Endodermal cell (in vitro differentiated cells): ENCODE measurements at regions not wholly inside any gene's neighbourhood (a gene's known extent, or its start where the extent isn't known, plus 50 kb on each side); places are given as distances from the start of the nearest gene placed in this dataset.

Experiments
- DNase-seq: peaks from one replicate; pipeline ENCODE4 v3.0.0-alpha.2; 2017
- H3K27ac ChIP-seq: 2 replicates; pipeline ENCODE4 v1.5.1; 2013; ENCODE audit warnings: mild to moderate bottlenecking, low read depth, low read length, moderate library complexity
- H3K27me3 ChIP-seq: 2 replicates; pipeline ENCODE4 v1.6.1; 2013; ENCODE audit warnings: mild to moderate bottlenecking, low read length, moderate library complexity; ENCODE audit not compliant: insufficient read depth, control insufficient read depth, poor library complexity, severe bottlenecking
- H3K36me3 ChIP-seq: 2 replicates; pipeline ENCODE4 v1.7.0; 2013; ENCODE audit warnings: mild to moderate bottlenecking, low read length, moderate library complexity; ENCODE audit not compliant: control insufficient read depth, insufficient read depth
- H3K4me1 ChIP-seq: one replicate; pipeline ENCODE4 v1.7.0; 2013; ENCODE audit warnings: low read length; ENCODE audit not compliant: control insufficient read depth, insufficient read depth
- H3K4me3 ChIP-seq: 2 replicates; pipeline ENCODE4 v1.5.1; 2013; ENCODE audit warnings: mild to moderate bottlenecking, low read length, moderate library complexity
- H3K9ac ChIP-seq: 2 replicates; pipeline ENCODE4 v1.6.1; 2013; ENCODE audit warnings: mild to moderate bottlenecking, low read length, moderate library complexity; ENCODE audit not compliant: poor library complexity, severe bottlenecking; ENCODE audit errors: extremely low read depth
- H3K9me3 ChIP-seq: 2 replicates; pipeline ENCODE4 v1.6.1; 2013; ENCODE audit warnings: mild to moderate bottlenecking, low read length, moderate library complexity; ENCODE audit not compliant: control insufficient read depth
- H3K27ac Mint-ChIP-seq: 2 replicates; pipeline ENCODE4 v1.8.0; 2020; ENCODE audit warnings: mixed read lengths
- H3K27me3 Mint-ChIP-seq: 2 replicates; pipeline ENCODE4 v1.8.0; 2021; ENCODE audit warnings: mild to moderate bottlenecking, mixed read lengths; ENCODE audit not compliant: insufficient read depth
- H3K36me3 Mint-ChIP-seq: 2 replicates; pipeline ENCODE4 v1.8.0; 2020; ENCODE audit warnings: low read depth, mixed read lengths
- H3K4me1 Mint-ChIP-seq: 2 replicates; pipeline ENCODE4 v1.8.0; 2020; ENCODE audit warnings: mixed read lengths
- H3K4me3 Mint-ChIP-seq: 2 replicates; pipeline ENCODE4 v1.8.0; 2020; ENCODE audit warnings: mild to moderate bottlenecking, moderate library complexity, mixed read lengths
- H3K9me3 Mint-ChIP-seq: 2 replicates; pipeline ENCODE4 v1.8.0; 2020; ENCODE audit warnings: mild to moderate bottlenecking, mixed read lengths
- CTCF ChIP-seq: fragments of 200-600 bp; sonication (generic); conservative IDR thresholded peaks from 2 replicates; pipeline ENCODE4 v1.5.0; 2021; ENCODE audit warnings: antibody characterized with exemption, mild to moderate bottlenecking
- WGBS, 2 experiments: methylation state at CpG; one replicate each; pipeline versions ENCODE4 v1.1.5 to v1.1.7; 2013; ENCODE audit warnings: missing lambda C conversion rate in 2 of 2, mixed read lengths in 1 of 2; ENCODE audit not compliant: insufficient coverage in 1 of 2, insufficient read length in 1 of 2; 5-methylcytosine and 5-hydroxymethylcytosine counted together

GRCh38 chr20:40535816-40536215, 153.2 kb downstream of the MAFB start:
- TF ChIP-seq CTCF = no peak
- no peaks in the 10 kb centered on the region for H3K36me3 Mint-ChIP-seq

GRCh38 chr20:40532103-40532502, 156.9 kb downstream of the MAFB start:
- Histone ChIP-seq H3K9ac (no peak overlapping the region), H3K4me3 (no peak overlapping the region), H3K27me3 (no peaks in the 10 kb centered on the region), H3K27ac (no peak overlapping the region), H3K36me3 (no peaks in the 10 kb centered on the region), H3K9me3 (peaks cover 11% of the 10 kb centered on the region), H3K4me1 (no peaks in the 10 kb centered on the region)
- Mint-ChIP-seq H3K27me3 (peaks cover 2% of the 10 kb centered on the region), H3K9me3 (peaks cover 9% of the 10 kb centered on the region), H3K4me3 (no peak overlapping the region), H3K36me3 (no peaks in the 10 kb centered on the region), H3K4me1 (peaks cover 5% of the 10 kb centered on the region), H3K27ac (no peak overlapping the region)
- 49 to 68% methylated on average over 2 to 4 of the region's 4 CpGs for WGBS, 2 experiments
- peak; percentile 82 for DNase-seq
- peak; percentile 79 for TF ChIP-seq CTCF

More at GRCh38 chr20:40535816-40536215, 153.2 kb downstream of the MAFB start:
- Histone ChIP-seq H3K4me3 (no peak overlapping the region), H3K9me3 (peaks cover 11% of the 10 kb centered on the region), H3K27me3 (no peaks in the 10 kb centered on the region), H3K27ac (no peak overlapping the region), H3K4me1 (peaks cover 8% of the 10 kb centered on the region), H3K9ac (no peak overlapping the region), H3K36me3 (no peaks in the 10 kb centered on the region)
- WGBS, 2 experiments = 97 to 100% methylated on average over 1 to 8 of the region's 8 CpGs
- H3K27ac Mint-ChIP-seq = no peak overlapping the region
- H3K4me1 Mint-ChIP-seq = peaks cover 17% of the 10 kb centered on the region
- H3K27me3 Mint-ChIP-seq = peaks cover 2% of the 10 kb centered on the region
- H3K4me3 Mint-ChIP-seq = no peak overlapping the region
- peaks cover 7% of the 10 kb centered on the region for H3K9me3 Mint-ChIP-seq
- DNase-seq = no peak

GRCh38 chr20:40525351-40525750, 163.7 kb downstream of the MAFB start:
- Histone ChIP-seq H3K36me3 (no peaks in the 10 kb centered on the region), H3K27ac (no peak overlapping the region), H3K4me1 (no peaks in the 10 kb centered on the region), H3K9me3 (peaks cover 11% of the 10 kb centered on the region), H3K27me3 (peaks cover 4% of the 10 kb centered on the region), H3K9ac (no peak overlapping the region), H3K4me3 (no peak overlapping the region)
- Mint-ChIP-seq H3K27ac (no peak overlapping the region), H3K27me3 (peaks cover 8% of the 10 kb centered on the region), H3K9me3 (peaks cover 14% of the 10 kb centered on the region), H3K4me3 (no peak overlapping the region), H3K36me3 (no peaks in the 10 kb centered on the region), H3K4me1 (no peaks in the 10 kb centered on the region)
- 85 to 94% methylated on average over 4 of the region's 4 CpGs for WGBS, 2 experiments
- DNase-seq = no peak
- TF ChIP-seq CTCF = no peak
